Panc1 (cell line): ENCODE measurements at regions not wholly inside any gene's neighbourhood (a gene's known extent, or its start where the extent isn't known, plus 50 kb on each side); places are given as distances from the start of the nearest gene placed in this dataset.
"Not testable (repeated sequence)": the region's sequence is repeated elsewhere in the genome, so short reads cannot be mapped to it uniquely, and the experiment has no call there.

Experiments
- TCF7L2 ChIP-seq: IDR thresholded peaks from 2 replicates; pipeline ENCODE4 v1.6.1; 2011; ENCODE audit warnings: mild to moderate bottlenecking, low read depth, low read length, inconsistent platforms
- TF ChIP-seq, protein P1 (sequence below): fragments of 450-650 bp; IDR thresholded peaks from 2 replicates; pipeline ENCODE4 v1.5.1; 2017; ENCODE audit warnings: mild to moderate bottlenecking

DNA sequence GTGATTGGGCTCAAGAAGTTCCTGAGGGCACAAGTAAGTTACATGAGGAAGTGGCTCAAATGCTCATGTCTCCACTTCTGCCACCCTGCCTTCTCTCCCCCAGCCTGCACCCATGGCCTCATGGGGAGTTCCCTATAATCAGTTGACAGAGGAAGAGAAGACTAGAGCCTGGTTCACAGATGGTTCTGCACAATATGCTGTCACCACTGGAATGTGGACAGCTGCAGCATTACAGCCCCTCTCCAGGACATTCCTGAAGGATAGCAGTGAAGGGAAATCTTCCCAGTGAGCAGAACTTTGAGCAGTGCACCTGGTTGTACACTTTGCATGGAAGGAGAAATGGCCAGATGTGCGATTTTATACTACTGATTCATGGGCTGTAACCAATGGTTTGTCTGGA, 352.3 kb downstream of the C12orf75 start:
- TF ChIP-seq, protein P1, sequence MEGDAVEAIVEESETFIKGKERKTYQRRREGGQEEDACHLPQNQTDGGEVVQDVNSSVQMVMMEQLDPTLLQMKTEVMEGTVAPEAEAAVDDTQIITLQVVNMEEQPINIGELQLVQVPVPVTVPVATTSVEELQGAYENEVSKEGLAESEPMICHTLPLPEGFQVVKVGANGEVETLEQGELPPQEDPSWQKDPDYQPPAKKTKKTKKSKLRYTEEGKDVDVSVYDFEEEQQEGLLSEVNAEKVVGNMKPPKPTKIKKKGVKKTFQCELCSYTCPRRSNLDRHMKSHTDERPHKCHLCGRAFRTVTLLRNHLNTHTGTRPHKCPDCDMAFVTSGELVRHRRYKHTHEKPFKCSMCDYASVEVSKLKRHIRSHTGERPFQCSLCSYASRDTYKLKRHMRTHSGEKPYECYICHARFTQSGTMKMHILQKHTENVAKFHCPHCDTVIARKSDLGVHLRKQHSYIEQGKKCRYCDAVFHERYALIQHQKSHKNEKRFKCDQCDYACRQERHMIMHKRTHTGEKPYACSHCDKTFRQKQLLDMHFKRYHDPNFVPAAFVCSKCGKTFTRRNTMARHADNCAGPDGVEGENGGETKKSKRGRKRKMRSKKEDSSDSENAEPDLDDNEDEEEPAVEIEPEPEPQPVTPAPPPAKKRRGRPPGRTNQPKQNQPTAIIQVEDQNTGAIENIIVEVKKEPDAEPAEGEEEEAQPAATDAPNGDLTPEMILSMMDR = not testable (repeated sequence)
- TF ChIP-seq TCF7L2 = not testable (repeated sequence)
